H4 (cell line): ENCODE measurements at regions not wholly inside any gene's neighbourhood (a gene's known extent, or its start where the extent isn't known, plus 50 kb on each side); places are given as distances from the start of the nearest gene placed in this dataset.

Source experiments
- DNase-seq: peaks from one replicate; pipeline ENCODE4 v3.0.0-alpha.2; 2015; ENCODE audit warnings: low spot score

GRCh38 chr12:25755136-25755970, 202.3 kb upstream of the LMNTD1 start:
- DNase-seq: no peak

- no peak for DNase-seq
These were observed 202.6 kb upstream of the RASSF8 start for GRCh38 chr12:25755971-25756260.

GRCh38 chr12:25757037-25757665, 201.3 kb upstream of the RASSF8 start:
- no peak for DNase-seq

- no peak for DNase-seq
These were observed 198.7 kb upstream of the RASSF8 start for GRCh38 chr12:25759752-25760151.

- no peak for DNase-seq
These were observed 197.1 kb upstream of the RASSF8 start for GRCh38 chr12:25761356-25761755.

- no peak for DNase-seq
These were observed 194.1 kb upstream of the RASSF8 start for GRCh38 chr12:25764409-25764808.

GRCh38 chr12:25764892-25765291, 193.6 kb upstream of the RASSF8 start:
- peak; percentile 10 for DNase-seq

GRCh38 chr12:25767606-25768005, 190.9 kb upstream of the RASSF8 start:
- DNase-seq: no peak

GRCh38 chr12:25768151-25768550, 190.3 kb upstream of the RASSF8 start:
- no peak for DNase-seq

GRCh38 chr12:25769082-25769945, 189.2 kb upstream of the RASSF8 start:
- DNase-seq: peak; percentile 38

GRCh38 chr12:25771041-25771440, 187.4 kb upstream of the RASSF8 start:
- no peak for DNase-seq

- DNase-seq: no peak
These were observed 187.0 kb upstream of the RASSF8 start for GRCh38 chr12:25771476-25771875.

GRCh38 chr12:25775968-25776367, 182.5 kb upstream of the RASSF8 start:
- DNase-seq: no peak

- no peak for DNase-seq
These were observed 177.7 kb upstream of the RASSF8 start for GRCh38 chr12:25780771-25781170.

GRCh38 chr12:25781232-25781631, 177.2 kb upstream of the RASSF8 start:
- no peak for DNase-seq

- DNase-seq: no peak
These were observed 174.9 kb upstream of the RASSF8 start for GRCh38 chr12:25783566-25783965.

- DNase-seq: no peak
These were observed 173.8 kb upstream of the RASSF8 start for GRCh38 chr12:25784669-25785068.

- no peak for DNase-seq
These were observed 173.3 kb upstream of the RASSF8 start for GRCh38 chr12:25785134-25785533.

GRCh38 chr12:25787701-25788100, 170.8 kb upstream of the RASSF8 start:
- DNase-seq: no peak

GRCh38 chr12:25788707-25789442, 169.6 kb upstream of the RASSF8 start:
- DNase-seq: no peak

GRCh38 chr12:25789541-25789944, 168.9 kb upstream of the RASSF8 start:
- DNase-seq: no peak

- DNase-seq: no peak
These were observed 166.5 kb upstream of the RASSF8 start for GRCh38 chr12:25792031-25792430.
